SK-N-SH (cell line): ENCODE measurements at regions not wholly inside any gene's neighbourhood (a gene's known extent, or its start where the extent isn't known, plus 50 kb on each side); places are given as distances from the start of the nearest gene placed in this dataset.

Experiments used
- CTCF ChIA-PET: fragments of 300-600, 350-600 bp; formaldehyde crosslinking; extraction: SDS; loops from one replicate; lab custom pipeline; 2021; lab: Yijun Ruan, JAX
- POLR2A ChIA-PET: fragments of 350-600 bp; sonication (Branson Sonifier 250); formaldehyde crosslinking; extraction: SDS; loops from one replicate; lab custom pipeline; 2020; ENCODE audit warnings: antibody characterized with exemption, inconsistent platforms; lab: Yijun Ruan, JAX
- DNase-seq: peaks from one replicate; pipeline ENCODE4 v3.0.0; 2012
- H2AFZ ChIP-seq: fragments of 200-600 bp; sonication (generic); 2 replicates; pipeline ENCODE4 v1.8.1; 2016; ENCODE audit warnings: antibody characterized with exemption, mild to moderate bottlenecking, low read depth
- H3F3A ChIP-seq: fragments of 200-600 bp; sonication (generic); replicated peaks from 2 replicates; pipeline ENCODE3; 2016; ENCODE audit warnings: antibody characterized with exemption, mild to moderate bottlenecking; ENCODE audit not compliant: insufficient read depth
- H3K27ac ChIP-seq, 2 experiments: fragments of 200-500 bp in 1 of 2; fragments of 200-600 bp in 1 of 2; sonication (Bioruptor generic) in 1 of 2; sonication (generic), shearing (Covaris generic) in 1 of 2; 2 replicates each; pipeline versions ENCODE4 v1.5.1 to v1.6.1; 2014 to 2016; ENCODE audit warnings: low read depth in 2 of 2, inconsistent platforms in 1 of 2, low read length in 1 of 2, mild to moderate bottlenecking in 1 of 2, mixed read lengths in 1 of 2
- H3K27me3 ChIP-seq: fragments of 200-600 bp; sonication (generic), shearing (Covaris generic); 2 replicates; pipeline ENCODE4 v1.6.1; 2016; ENCODE audit warnings: mixed run types; ENCODE audit not compliant: insufficient read depth
- H3K36me3 ChIP-seq, 2 experiments: fragments of 200-500 bp in 1 of 2; fragments of 200-600 bp in 1 of 2; sonication (Bioruptor generic) in 1 of 2; sonication (generic) in 1 of 2; replicated peaks in 1 of 2; 2 replicates each; pipeline versions ENCODE3 to v1.5.1; 2014 to 2016; ENCODE audit warnings: low read length in 1 of 2, mild to moderate bottlenecking in 1 of 2; ENCODE audit not compliant: insufficient read depth in 2 of 2, control insufficient read depth in 1 of 2
- H3K4me1 ChIP-seq, 2 experiments: fragments of 200-500 bp in 1 of 2; fragments of 200-600 bp in 1 of 2; sonication (Bioruptor generic) in 1 of 2; sonication (generic), shearing (Covaris generic) in 1 of 2; 2 replicates each; pipeline versions ENCODE4 v1.5.1 to v1.6.1; 2014 to 2016; ENCODE audit warnings: low read depth in 1 of 2, low read length in 1 of 2, mixed run types in 1 of 2; ENCODE audit not compliant: insufficient read depth in 2 of 2, control insufficient read depth in 1 of 2
- H3K4me2 ChIP-seq: fragments of 200-600 bp; sonication (generic), shearing (Covaris generic); 2 replicates; pipeline ENCODE4 v1.6.1; 2017; ENCODE audit warnings: mixed run types
- H3K4me3 ChIP-seq, 2 experiments: fragments of 200-500 bp in 1 of 2; fragments of 200-600 bp in 1 of 2; sonication (Bioruptor generic) in 1 of 2; sonication (generic), shearing (Covaris generic) in 1 of 2; 2 replicates each; pipeline versions ENCODE4 v1.5.1 to v1.8.1; 2014 to 2016; ENCODE audit warnings: low read depth in 2 of 2, inconsistent platforms in 1 of 2, low read length in 1 of 2, mild to moderate bottlenecking in 1 of 2, mixed read lengths in 1 of 2, moderate library complexity in 1 of 2
- H3K79me2 ChIP-seq: fragments of 200-600 bp; sonication (generic); 2 replicates; pipeline ENCODE4 v1.8.1; 2017; ENCODE audit warnings: mild to moderate bottlenecking; ENCODE audit not compliant: insufficient read depth
- H3K9ac ChIP-seq: fragments of 200-600 bp; sonication (generic); 2 replicates; pipeline ENCODE4 v1.6.1; 2017; ENCODE audit warnings: mixed run types
- H3K9me2 ChIP-seq: fragments of 200-600 bp; sonication (generic); 2 replicates; pipeline ENCODE4 v1.6.1; 2017; ENCODE audit warnings: mixed run types
- H3K9me3 ChIP-seq: fragments of 200-600 bp; sonication (generic); 2 replicates; pipeline ENCODE4 v1.6.1; 2017; ENCODE audit warnings: mixed run types, mild to moderate bottlenecking, moderate library complexity
- H4K20me1 ChIP-seq: fragments of 200-600 bp; sonication (generic); 2 replicates; pipeline ENCODE4 v1.6.1; 2017; ENCODE audit warnings: mild to moderate bottlenecking, mixed run types; ENCODE audit not compliant: insufficient read depth
- FOXJ3 ChIP-seq: sonication (generic); formaldehyde crosslinking; IDR thresholded peaks from 2 replicates; pipeline ENCODE4 v1.5.1; 2020; ENCODE audit warnings: mild to moderate bottlenecking, missing genetic modification reagents
- FOXM1 ChIP-seq: IDR thresholded peaks from 2 replicates; pipeline ENCODE4 v1.4.0; 2012; ENCODE audit warnings: low read depth, mild to moderate bottlenecking
- GATA2 ChIP-seq: sonication (generic); formaldehyde crosslinking; IDR thresholded peaks from 2 replicates; pipeline ENCODE4 v1.5.0; 2020; ENCODE audit warnings: mild to moderate bottlenecking, missing genetic modification reagents
- JUND ChIP-seq: IDR thresholded peaks from 2 replicates; pipeline ENCODE4 v1.4.0; 2012
- MXI1 ChIP-seq: IDR thresholded peaks from 2 replicates; pipeline ENCODE4 v1.6.1; 2012; ENCODE audit warnings: mild to moderate bottlenecking, low read depth, low read length, improper control_type of control experiment
- NRF1 ChIP-seq: IDR thresholded peaks from 2 replicates; pipeline ENCODE4 v1.6.1; 2012; ENCODE audit warnings: low read depth, mild to moderate bottlenecking, low read length
- POLR2AphosphoS5 ChIP-seq: IDR thresholded peaks from 2 replicates; pipeline ENCODE4 v1.6.1; 2012; ENCODE audit warnings: low read depth, low read length
- RAD21 ChIP-seq: IDR thresholded peaks from 2 replicates; pipeline ENCODE4 v1.6.1; 2012; ENCODE audit warnings: mild to moderate bottlenecking, low read length
- RFX5 ChIP-seq: IDR thresholded peaks from 2 replicates; pipeline ENCODE4 v1.6.1; 2012; ENCODE audit warnings: mild to moderate bottlenecking, improper control_type of control experiment, low read length
- RXRA ChIP-seq: IDR thresholded peaks from 2 replicates; pipeline ENCODE4 v1.4.0; 2012; ENCODE audit warnings: low read depth, mild to moderate bottlenecking, borderline replicate concordance
- SIN3A ChIP-seq: IDR thresholded peaks from 2 replicates; pipeline ENCODE4 v1.6.1; 2012; ENCODE audit warnings: low read depth, mild to moderate bottlenecking, low read length, moderate library complexity, borderline replicate concordance
- SMC3 ChIP-seq: IDR thresholded peaks from 2 replicates; pipeline ENCODE4 v1.6.1; 2012; ENCODE audit warnings: low read depth, low read length, improper control_type of control experiment
- TCF12 ChIP-seq: IDR thresholded peaks from 2 replicates; pipeline ENCODE4 v1.4.0; 2012
- TEAD4 ChIP-seq: IDR thresholded peaks from 2 replicates; pipeline ENCODE4 v1.4.0; 2012; ENCODE audit warnings: mild to moderate bottlenecking, borderline replicate concordance; ENCODE audit not compliant: insufficient read depth
- WGBS: methylation state at CpG from one replicate; pipeline ENCODE4 v1.1.6; 2017; ENCODE audit warnings: low lambda C conversion rate; 5-methylcytosine and 5-hydroxymethylcytosine counted together
- TF ChIP-seq, protein P1 (sequence below): fragments of 150-350 bp; IDR thresholded peaks from 2 replicates; pipeline ENCODE4 v1.6.1; 2016; ENCODE audit warnings: mild to moderate bottlenecking, low read depth, low read length
- TF ChIP-seq, protein P2 (sequence below): fragments of 150-350 bp; IDR thresholded peaks from 2 replicates; pipeline ENCODE4 v1.6.1; 2017; ENCODE audit warnings: antibody characterized with exemption, low read length, low read depth, borderline replicate concordance
- TF ChIP-seq, protein P3 (sequence below): IDR thresholded peaks from 2 replicates; pipeline ENCODE4 v1.4.0; 2012; ENCODE audit warnings: low read depth
- TF ChIP-seq, protein P4 (sequence below): IDR thresholded peaks from 2 replicates; pipeline ENCODE4 v1.6.1; 2012; ENCODE audit warnings: mild to moderate bottlenecking, low read depth, low read length, moderate library complexity
- TF ChIP-seq, protein P5 (sequence below): IDR thresholded peaks from 2 replicates; pipeline ENCODE4; 2012

DNA sequence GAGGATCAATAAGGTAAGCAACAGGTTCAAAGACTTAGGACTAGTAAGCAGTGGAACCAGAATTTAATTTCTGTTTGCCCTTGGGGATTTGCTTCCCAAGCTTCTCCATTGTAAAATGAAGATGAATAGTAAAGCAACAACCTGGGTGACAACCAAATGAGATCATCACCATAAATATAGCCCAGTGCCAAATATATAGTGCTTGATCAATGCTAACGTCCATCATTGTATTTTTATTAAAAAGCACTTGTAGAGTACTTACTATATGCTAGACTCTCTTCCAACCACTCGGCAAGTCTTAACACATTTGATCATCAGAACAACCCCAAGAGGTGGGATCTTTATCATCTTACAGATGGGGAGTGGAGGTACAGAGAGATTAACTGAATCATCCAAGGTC is 51.5 kb upstream of the NMNAT3 start:
- TF ChIP-seq SMC3 (no peak), RAD21 (no peak), RFX5 (no peak), TEAD4 (no peak), TCF12 (no peak), JUND (no peak), RXRA (no peak), POLR2AphosphoS5 (no peak), FOXJ3 (CRISPR knock-in tag) (no peak), FOXM1 (no peak), MXI1 (no peak), GATA2 (CRISPR knock-in tag) (no peak), SIN3A (no peak), NRF1 (no peak)
- TF ChIP-seq, protein P1, sequence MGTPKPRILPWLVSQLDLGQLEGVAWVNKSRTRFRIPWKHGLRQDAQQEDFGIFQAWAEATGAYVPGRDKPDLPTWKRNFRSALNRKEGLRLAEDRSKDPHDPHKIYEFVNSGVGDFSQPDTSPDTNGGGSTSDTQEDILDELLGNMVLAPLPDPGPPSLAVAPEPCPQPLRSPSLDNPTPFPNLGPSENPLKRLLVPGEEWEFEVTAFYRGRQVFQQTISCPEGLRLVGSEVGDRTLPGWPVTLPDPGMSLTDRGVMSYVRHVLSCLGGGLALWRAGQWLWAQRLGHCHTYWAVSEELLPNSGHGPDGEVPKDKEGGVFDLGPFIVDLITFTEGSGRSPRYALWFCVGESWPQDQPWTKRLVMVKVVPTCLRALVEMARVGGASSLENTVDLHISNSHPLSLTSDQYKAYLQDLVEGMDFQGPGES, result no peak
- TF ChIP-seq, protein P2, sequence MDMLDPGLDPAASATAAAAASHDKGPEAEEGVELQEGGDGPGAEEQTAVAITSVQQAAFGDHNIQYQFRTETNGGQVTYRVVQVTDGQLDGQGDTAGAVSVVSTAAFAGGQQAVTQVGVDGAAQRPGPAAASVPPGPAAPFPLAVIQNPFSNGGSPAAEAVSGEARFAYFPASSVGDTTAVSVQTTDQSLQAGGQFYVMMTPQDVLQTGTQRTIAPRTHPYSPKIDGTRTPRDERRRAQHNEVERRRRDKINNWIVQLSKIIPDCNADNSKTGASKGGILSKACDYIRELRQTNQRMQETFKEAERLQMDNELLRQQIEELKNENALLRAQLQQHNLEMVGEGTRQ, result no peak
- TF ChIP-seq, protein P3, sequence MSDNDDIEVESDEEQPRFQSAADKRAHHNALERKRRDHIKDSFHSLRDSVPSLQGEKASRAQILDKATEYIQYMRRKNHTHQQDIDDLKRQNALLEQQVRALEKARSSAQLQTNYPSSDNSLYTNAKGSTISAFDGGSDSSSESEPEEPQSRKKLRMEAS, result no peak
- TF ChIP-seq, protein P4, sequence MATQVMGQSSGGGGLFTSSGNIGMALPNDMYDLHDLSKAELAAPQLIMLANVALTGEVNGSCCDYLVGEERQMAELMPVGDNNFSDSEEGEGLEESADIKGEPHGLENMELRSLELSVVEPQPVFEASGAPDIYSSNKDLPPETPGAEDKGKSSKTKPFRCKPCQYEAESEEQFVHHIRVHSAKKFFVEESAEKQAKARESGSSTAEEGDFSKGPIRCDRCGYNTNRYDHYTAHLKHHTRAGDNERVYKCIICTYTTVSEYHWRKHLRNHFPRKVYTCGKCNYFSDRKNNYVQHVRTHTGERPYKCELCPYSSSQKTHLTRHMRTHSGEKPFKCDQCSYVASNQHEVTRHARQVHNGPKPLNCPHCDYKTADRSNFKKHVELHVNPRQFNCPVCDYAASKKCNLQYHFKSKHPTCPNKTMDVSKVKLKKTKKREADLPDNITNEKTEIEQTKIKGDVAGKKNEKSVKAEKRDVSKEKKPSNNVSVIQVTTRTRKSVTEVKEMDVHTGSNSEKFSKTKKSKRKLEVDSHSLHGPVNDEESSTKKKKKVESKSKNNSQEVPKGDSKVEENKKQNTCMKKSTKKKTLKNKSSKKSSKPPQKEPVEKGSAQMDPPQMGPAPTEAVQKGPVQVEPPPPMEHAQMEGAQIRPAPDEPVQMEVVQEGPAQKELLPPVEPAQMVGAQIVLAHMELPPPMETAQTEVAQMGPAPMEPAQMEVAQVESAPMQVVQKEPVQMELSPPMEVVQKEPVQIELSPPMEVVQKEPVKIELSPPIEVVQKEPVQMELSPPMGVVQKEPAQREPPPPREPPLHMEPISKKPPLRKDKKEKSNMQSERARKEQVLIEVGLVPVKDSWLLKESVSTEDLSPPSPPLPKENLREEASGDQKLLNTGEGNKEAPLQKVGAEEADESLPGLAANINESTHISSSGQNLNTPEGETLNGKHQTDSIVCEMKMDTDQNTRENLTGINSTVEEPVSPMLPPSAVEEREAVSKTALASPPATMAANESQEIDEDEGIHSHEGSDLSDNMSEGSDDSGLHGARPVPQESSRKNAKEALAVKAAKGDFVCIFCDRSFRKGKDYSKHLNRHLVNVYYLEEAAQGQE, result no peak
- TF ChIP-seq, protein P5, sequence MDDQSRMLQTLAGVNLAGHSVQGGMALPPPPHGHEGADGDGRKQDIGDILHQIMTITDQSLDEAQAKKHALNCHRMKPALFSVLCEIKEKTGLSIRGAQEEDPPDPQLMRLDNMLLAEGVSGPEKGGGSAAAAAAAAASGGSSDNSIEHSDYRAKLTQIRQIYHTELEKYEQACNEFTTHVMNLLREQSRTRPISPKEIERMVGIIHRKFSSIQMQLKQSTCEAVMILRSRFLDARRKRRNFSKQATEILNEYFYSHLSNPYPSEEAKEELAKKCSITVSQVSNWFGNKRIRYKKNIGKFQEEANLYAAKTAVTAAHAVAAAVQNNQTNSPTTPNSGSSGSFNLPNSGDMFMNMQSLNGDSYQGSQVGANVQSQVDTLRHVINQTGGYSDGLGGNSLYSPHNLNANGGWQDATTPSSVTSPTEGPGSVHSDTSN, result no peak
- TF ChIP-seq, all 33 proteins: peak for 0
- no peaks in the 10 kb centered on the region for H3K36me3 ChIP-seq
- no peak overlapping the region for H3K4me3 ChIP-seq
- no peak overlapping the region for H3K9ac ChIP-seq
- H3K27me3 ChIP-seq, result no peaks in the 10 kb centered on the region
- no peaks in the 10 kb centered on the region for H3K79me2 ChIP-seq
- no peaks in the 10 kb centered on the region for H3K9me2 ChIP-seq
- no peak overlapping the region for H3K4me2 ChIP-seq
- H3F3A ChIP-seq, result no peaks in the 10 kb centered on the region
- H3K4me1 ChIP-seq, result no peaks in the 10 kb centered on the region
- ChIA-PET POLR2A (no interaction called here), CTCF (interaction anchor here (1.1 to 2.9 kb wide), 2 partner anchors 11 to 17 kb away, joined by 3 to 12 read pairs; no protein-coding TSS in a partner anchor)
- no peak for DNase-seq
- H3K9me3 ChIP-seq, result no peaks in the 10 kb centered on the region
- WGBS, result 14% methylated on average over 2 of the region's 2 CpGs
- no peaks in the 10 kb centered on the region for H4K20me1 ChIP-seq
- no peak overlapping the region for H3K27ac ChIP-seq
- no peak overlapping the region for H2AFZ ChIP-seq
